ENCODE measurements at regions not wholly inside any gene's neighbourhood (a gene's known extent, or its start where the extent isn't known, plus 50 kb on each side); places are given as distances from the start of the nearest gene placed in this dataset.
A peak's percentile ranks its signal among the peaks of the same experiment; 100 is the strongest.

GRCh38 chr11:81420668-81421250 is 1312.9 kb downstream of the FAM181B start:
- no peak for TF ChIP-seq POLR2A (IDR thresholded peaks at IDR 0.05)
- TF ChIP-seq, protein P1, sequence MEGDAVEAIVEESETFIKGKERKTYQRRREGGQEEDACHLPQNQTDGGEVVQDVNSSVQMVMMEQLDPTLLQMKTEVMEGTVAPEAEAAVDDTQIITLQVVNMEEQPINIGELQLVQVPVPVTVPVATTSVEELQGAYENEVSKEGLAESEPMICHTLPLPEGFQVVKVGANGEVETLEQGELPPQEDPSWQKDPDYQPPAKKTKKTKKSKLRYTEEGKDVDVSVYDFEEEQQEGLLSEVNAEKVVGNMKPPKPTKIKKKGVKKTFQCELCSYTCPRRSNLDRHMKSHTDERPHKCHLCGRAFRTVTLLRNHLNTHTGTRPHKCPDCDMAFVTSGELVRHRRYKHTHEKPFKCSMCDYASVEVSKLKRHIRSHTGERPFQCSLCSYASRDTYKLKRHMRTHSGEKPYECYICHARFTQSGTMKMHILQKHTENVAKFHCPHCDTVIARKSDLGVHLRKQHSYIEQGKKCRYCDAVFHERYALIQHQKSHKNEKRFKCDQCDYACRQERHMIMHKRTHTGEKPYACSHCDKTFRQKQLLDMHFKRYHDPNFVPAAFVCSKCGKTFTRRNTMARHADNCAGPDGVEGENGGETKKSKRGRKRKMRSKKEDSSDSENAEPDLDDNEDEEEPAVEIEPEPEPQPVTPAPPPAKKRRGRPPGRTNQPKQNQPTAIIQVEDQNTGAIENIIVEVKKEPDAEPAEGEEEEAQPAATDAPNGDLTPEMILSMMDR (IDR thresholded peaks at IDR 0.05): peak in 2 of 12 donors; percentile 11 to 30

All from heart left ventricle (tissue), 13 donors.